ENCODE measurements at regions not wholly inside any gene's neighbourhood (a gene's known extent, or its start where the extent isn't known, plus 50 kb on each side); places are given as distances from the start of the nearest gene placed in this dataset.

- 74 to 77% methylated on average over 6 of the region's 6 CpGs for WGBS, 2 donors
These were observed 440.6 kb upstream of the MPDZ start for GRCh38 chr9:13719981-13720676.

GRCh38 chr9:13719446-13719845, 440.0 kb upstream of the MPDZ start:
- intact Hi-C loops (cut with DNase I), result no loop called here
- H3K4me1 ChIP-seq, result peaks cover 8 to 24% of the 10 kb centered on the region in 2 donors

More at GRCh38 chr9:13719981-13720676, 440.6 kb upstream of the MPDZ start:
- no peak overlapping the region for H3K4me3 ChIP-seq (replicated peaks in 1 of 3)
- H3K27me3 ChIP-seq, result no peaks in the 10 kb centered on the region
- no peak for TF ChIP-seq POLR2A (IDR thresholded peaks at IDR 0.05)
- no peak for TF ChIP-seq CTCF (IDR thresholded peaks at IDR 0.05)
- H3K4me1 ChIP-seq, result peaks cover 8 to 24% of the 10 kb centered on the region in 2 donors
- no peak overlapping the region for H3K27ac ChIP-seq
- H3K36me3 ChIP-seq, result no peaks in the 10 kb centered on the region
- DNase-seq, result no peak
- no peaks in the 10 kb centered on the region for H3K9me3 ChIP-seq
- intact Hi-C loops (cut with DNase I), result no loop called here

GRCh38 chr9:13718539-13718938, 439.0 kb upstream of the MPDZ start:
- no peaks in the 10 kb centered on the region for H3K36me3 ChIP-seq
- no peaks in the 10 kb centered on the region for H3K27me3 ChIP-seq
- DNase-seq, result no peak
- H3K4me3 ChIP-seq (replicated peaks in 1 of 3), result no peak overlapping the region
- no peaks in the 10 kb centered on the region for H3K9me3 ChIP-seq
- H3K4me1 ChIP-seq, result peaks cover 8 to 24% of the 10 kb centered on the region in 2 donors
- no peak overlapping the region for H3K27ac ChIP-seq
- WGBS, 2 donors, result 94 to 97% methylated on average over 5 of the region's 5 CpGs
- no peak for TF ChIP-seq POLR2A (IDR thresholded peaks at IDR 0.05)
- TF ChIP-seq CTCF (IDR thresholded peaks at IDR 0.05), result no peak
- intact Hi-C loops (cut with DNase I), result no loop called here

More at GRCh38 chr9:13719446-13719845, 440.0 kb upstream of the MPDZ start:
- no peaks in the 10 kb centered on the region for H3K36me3 ChIP-seq
- H3K27ac ChIP-seq, result no peak overlapping the region
- H3K4me3 ChIP-seq (replicated peaks in 1 of 3), result no peak overlapping the region
- WGBS, 2 donors, result 22 to 35% methylated on average over 1 of the region's 1 CpG
- no peak for TF ChIP-seq CTCF (IDR thresholded peaks at IDR 0.05)
- no peak for TF ChIP-seq POLR2A (IDR thresholded peaks at IDR 0.05)
- no peak for DNase-seq
- no peaks in the 10 kb centered on the region for H3K27me3 ChIP-seq
- H3K9me3 ChIP-seq, result no peaks in the 10 kb centered on the region

- no peak overlapping the region for H3K27ac ChIP-seq
- intact Hi-C loops (cut with DNase I), result no loop called here
- no peak for TF ChIP-seq CTCF (IDR thresholded peaks at IDR 0.05)
- H3K36me3 ChIP-seq, result no peaks in the 10 kb centered on the region
- no peaks in the 10 kb centered on the region for H3K9me3 ChIP-seq
- no peak overlapping the region for H3K4me3 ChIP-seq (replicated peaks in 1 of 3)
- H3K27me3 ChIP-seq, result no peaks in the 10 kb centered on the region
- peaks cover 8 to 24% of the 10 kb centered on the region in 2 donors for H3K4me1 ChIP-seq
- WGBS, 2 donors, result 84 to 87% methylated on average over 4 of the region's 4 CpGs
- no peak for DNase-seq
These were observed 438.6 kb upstream of the MPDZ start for GRCh38 chr9:13718086-13718485.

GRCh38 chr9:13717322-13718054, 438.0 kb upstream of the MPDZ start:
- H3K4me3 ChIP-seq (replicated peaks in 1 of 3), result no peak overlapping the region
- H3K4me1 ChIP-seq, result peaks cover 8 to 24% of the 10 kb centered on the region in 2 donors
- H3K27ac ChIP-seq, result no peak overlapping the region
- H3K36me3 ChIP-seq, result no peaks in the 10 kb centered on the region
- intact Hi-C loops (cut with DNase I), result no loop called here
- 69 to 74% methylated on average over 3 of the region's 3 CpGs for WGBS, 2 donors
- no peak for DNase-seq
- H3K27me3 ChIP-seq, result no peaks in the 10 kb centered on the region
- no peak for TF ChIP-seq POLR2A (IDR thresholded peaks at IDR 0.05)
- no peak for TF ChIP-seq CTCF (IDR thresholded peaks at IDR 0.05)
- H3K9me3 ChIP-seq, result no peaks in the 10 kb centered on the region

Data from thyroid gland (tissue), 4 donors.